GM19238 (cell line): ENCODE measurements at regions not wholly inside any gene's neighbourhood (a gene's known extent, or its start where the extent isn't known, plus 50 kb on each side); places are given as distances from the start of the nearest gene placed in this dataset.

Experiments
- DNase-seq: peaks from one replicate; pipeline ENCODE4 v3.0.0; 2011; ENCODE audit warnings: low spot score; ENCODE audit not compliant: insufficient read length

GRCh38 chr1:96256130-96256790 lies 465.3 kb upstream of the PTBP2 start:
- DNase-seq: no peak

- DNase-seq: no peak
These were observed 462.2 kb upstream of the PTBP2 start for GRCh38 chr1:96259399-96259798.

- DNase-seq: no peak
These were observed 440.1 kb upstream of the PTBP2 start for GRCh38 chr1:96281491-96281890.

- no peak for DNase-seq
These were observed 431.6 kb upstream of the PTBP2 start for GRCh38 chr1:96290033-96290432.

- no peak for DNase-seq
These were observed 430.8 kb upstream of the PTBP2 start for GRCh38 chr1:96290801-96291200.

GRCh38 chr1:96291468-96291867 lies 430.1 kb upstream of the PTBP2 start:
- DNase-seq: no peak

DNA sequence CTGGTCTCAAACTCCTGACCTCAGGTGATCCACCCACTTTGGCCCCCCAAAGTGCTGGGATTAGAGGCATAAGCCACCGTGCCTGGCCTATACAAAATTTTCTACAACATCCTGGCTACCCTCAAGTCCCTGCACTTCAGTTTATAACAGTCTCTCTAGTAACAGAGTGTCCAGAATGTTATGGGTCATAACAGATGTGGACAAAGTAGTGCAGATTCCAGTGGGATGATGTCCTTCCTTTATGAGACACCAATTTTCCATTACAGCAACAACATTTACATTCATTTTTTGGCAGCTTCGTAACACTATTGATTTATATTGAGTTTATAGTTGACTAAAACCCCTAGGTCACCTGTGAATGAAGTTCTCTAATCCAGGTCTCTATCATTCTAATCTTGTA lies 429.4 kb upstream of the PTBP2 start:
- no peak for DNase-seq

GRCh38 chr1:96296991-96297390 lies 424.6 kb upstream of the PTBP2 start:
- no peak for DNase-seq

- DNase-seq: no peak
These were observed 414.6 kb upstream of the PTBP2 start for GRCh38 chr1:96306809-96307560.

- DNase-seq: no peak
These were observed 413.3 kb upstream of the PTBP2 start for GRCh38 chr1:96308314-96308713.

DNA sequence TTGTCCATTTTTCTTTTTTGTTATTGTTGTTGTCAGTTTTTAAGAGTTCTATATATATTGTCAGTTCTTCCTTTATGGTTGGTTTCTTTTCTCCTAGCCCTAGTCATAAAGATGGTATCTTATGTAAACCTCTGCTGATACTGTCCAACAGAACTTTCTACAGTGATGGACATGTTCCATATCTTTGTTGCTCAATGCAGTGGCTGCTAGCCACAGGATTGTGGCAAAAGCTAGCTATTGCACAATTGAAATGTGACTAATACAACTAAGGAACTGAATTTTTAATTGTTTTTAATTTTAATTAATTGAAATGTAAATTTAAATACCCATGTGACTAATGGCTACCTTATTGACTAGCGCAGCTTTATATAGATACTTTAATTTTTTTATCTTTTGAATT lies 411.8 kb upstream of the PTBP2 start:
- DNase-seq: no peak

DNA sequence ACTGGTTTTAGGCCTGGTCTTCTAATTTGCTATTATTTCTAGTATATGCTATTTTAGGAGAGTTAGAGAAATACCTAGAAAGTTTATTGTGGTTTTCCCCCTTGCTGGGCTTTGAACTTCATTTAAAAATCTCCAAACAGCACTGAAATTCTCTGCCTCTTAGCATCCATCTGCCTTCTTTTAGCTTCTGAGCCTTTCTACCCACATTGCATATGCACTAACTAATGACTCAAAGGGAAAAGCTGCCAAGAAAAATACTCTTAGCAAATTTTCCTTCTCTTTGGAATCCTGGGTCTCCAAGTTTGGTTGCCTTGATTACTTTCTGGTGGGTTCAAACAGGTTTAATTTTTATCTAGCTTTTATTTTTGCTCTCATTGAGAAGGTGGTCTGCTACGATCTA lies 408.4 kb upstream of the PTBP2 start:
- no peak for DNase-seq

DNA sequence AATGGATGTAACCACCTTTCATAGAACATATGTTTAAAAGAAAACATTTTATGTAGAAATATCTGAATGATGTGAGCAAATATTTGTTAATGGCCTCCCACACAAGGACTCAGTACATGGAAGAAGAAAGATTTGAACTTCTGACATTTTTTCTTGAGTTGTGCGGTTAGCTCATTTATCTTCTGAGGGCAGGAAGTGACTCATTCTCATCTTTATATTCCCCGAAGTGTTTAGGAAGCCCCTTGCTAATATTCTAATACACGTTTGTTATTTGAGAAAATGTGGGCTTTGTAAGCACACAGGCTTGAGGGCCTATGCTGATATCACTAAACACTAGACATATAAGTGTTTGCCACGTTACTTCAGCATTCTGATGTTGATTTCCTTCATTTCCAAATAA lies 392.5 kb upstream of the PTBP2 start:
- DNase-seq: no peak

GRCh38 chr1:96331596-96331995 lies 390.0 kb upstream of the PTBP2 start:
- no peak for DNase-seq

DNA sequence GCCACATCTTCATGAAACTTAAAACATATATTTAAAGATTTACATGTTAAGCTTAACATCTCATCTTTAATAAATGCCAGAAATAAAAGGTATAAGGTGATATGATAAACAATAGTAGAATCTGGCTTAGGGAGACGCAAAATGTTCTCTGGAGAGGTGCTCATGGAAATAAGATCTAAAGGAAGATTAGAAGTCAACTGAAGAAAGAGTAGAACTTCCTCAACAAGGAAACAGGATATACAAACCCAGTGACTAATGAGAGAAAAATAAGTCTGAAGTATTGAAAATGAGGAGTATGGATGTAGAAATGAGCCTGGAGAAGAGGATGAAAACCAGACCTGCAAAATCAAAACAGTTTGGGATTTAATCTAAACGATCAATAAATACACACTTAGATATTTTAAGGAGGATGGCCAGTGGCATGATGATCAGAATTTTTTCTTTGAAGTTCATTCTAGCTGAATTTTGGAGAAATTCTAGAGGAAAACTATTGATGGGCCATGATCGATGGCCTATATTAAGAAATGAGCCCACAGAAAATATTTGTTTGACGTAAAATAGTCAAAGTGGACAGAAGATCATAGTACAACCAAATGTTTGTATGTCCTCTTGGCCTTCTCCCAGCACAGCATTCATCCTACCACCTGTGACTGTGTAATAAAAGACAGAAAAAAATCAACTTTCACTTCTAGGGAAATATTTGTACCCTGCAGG lies 387.9 kb upstream of the PTBP2 start:
- no peak for DNase-seq

DNA sequence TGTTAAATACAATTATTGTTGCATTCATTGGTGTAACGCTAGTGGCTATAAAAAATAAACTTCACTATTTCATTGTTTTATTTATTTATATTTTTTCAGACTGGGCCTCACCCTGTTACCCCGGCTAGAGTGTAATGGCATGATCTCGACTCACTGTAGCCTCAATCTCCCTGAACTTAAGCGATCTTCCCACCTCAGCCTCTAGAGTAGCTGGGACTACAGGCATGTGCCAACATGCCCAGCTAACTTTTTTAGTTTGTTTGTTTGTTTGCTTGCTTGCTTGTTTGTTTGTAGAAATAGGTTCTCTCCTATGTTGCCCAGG lies 387.4 kb upstream of the PTBP2 start:
- DNase-seq: no peak

GRCh38 chr1:96338622-96339021 lies 383.0 kb upstream of the PTBP2 start:
- no peak for DNase-seq

GRCh38 chr1:96340686-96341085 lies 380.9 kb upstream of the PTBP2 start:
- DNase-seq: no peak

GRCh38 chr1:96346719-96347118 lies 374.9 kb upstream of the PTBP2 start:
- DNase-seq: no peak

DNA sequence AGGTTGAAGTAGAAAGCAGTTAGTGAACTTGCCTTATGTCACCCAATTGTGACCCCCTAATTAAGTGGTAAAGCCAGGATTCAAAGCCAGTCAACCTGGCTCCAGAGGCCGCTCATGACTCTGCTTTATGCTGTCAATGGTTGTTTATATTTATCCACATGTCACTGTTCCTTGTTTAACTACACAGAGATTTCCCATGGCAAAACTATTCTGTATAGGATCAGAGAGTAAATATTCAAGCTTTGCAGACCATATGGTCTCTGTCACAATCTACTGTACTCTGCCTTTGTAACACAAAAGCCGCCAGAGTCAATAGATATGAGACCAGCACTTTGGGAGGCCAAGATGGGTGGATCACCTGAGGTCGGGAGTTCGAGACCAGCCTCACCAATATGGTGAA lies 371.7 kb upstream of the PTBP2 start:
- no peak for DNase-seq

- DNase-seq: no peak
These were observed 368.9 kb upstream of the PTBP2 start for GRCh38 chr1:96352733-96353132.

GRCh38 chr1:96355521-96355920 lies 366.1 kb upstream of the PTBP2 start:
- DNase-seq: no peak

GRCh38 chr1:96355961-96356360 lies 365.6 kb upstream of the PTBP2 start:
- no peak for DNase-seq
